ENCODE measurements at regions not wholly inside any gene's neighbourhood (a gene's known extent, or its start where the extent isn't known, plus 50 kb on each side); places are given as distances from the start of the nearest gene placed in this dataset.

GRCh38 chr18:45156946-45157345, 458.3 kb upstream of the SLC14A2 start (continued):
- TF ChIP-seq ZNF707 (tag by site-specific recombination; IDR thresholded peaks at IDR 0.05) (no peak), BCL11A (tag by site-specific recombination; IDR thresholded peaks at IDR 0.05; ENCODE audit: low read depth) (no peak), ZNF24 (tag by site-specific recombination; IDR thresholded peaks at IDR 0.05) (no peak), ZNF223 (tag by site-specific recombination; IDR thresholded peaks at IDR 0.05) (no peak), ZFP37 (tag by site-specific recombination; IDR thresholded peaks at IDR 0.05) (no peak), ZNF768 (tag by site-specific recombination; IDR thresholded peaks at IDR 0.05) (no peak)

GRCh38 chr18:45157576-45157975, 457.7 kb upstream of the SLC14A2 start:
- TF ChIP-seq ZNF610 (tag by site-specific recombination; IDR thresholded peaks at IDR 0.05; ENCODE audit: borderline replicate concordance) = no peak
- TF ChIP-seq ZNF510 (tag by site-specific recombination; IDR thresholded peaks at IDR 0.05; ENCODE audit: insufficient replicate concordance) = no peak
- TF ChIP-seq ZNF76 (tag by site-specific recombination; IDR thresholded peaks at IDR 0.05; ENCODE audit: borderline replicate concordance, low read depth) = no peak
- H3K27ac ChIP-seq (ENCODE audit: extremely low read depth, low read depth, low read length) = no peak overlapping the region
- H3K9me3 ChIP-seq (ENCODE audit: control insufficient read depth, insufficient read depth, low read depth, low read length) = no peaks in the 10 kb centered on the region
- POLR2A ChIA-PET = no interaction called here
- no peaks in the 10 kb centered on the region for H3K4me1 ChIP-seq (ENCODE audit: control insufficient read depth, insufficient read depth, low read length)
- CTCF ChIA-PET = interaction anchor here (0.6 to 1.0 kb wide), 4 partner anchors 8 to 414 kb away, joined by 3 read pairs; no protein-coding TSS in a partner anchor
- H3K4me3 ChIP-seq (ENCODE audit: low read depth, low read length) = no peak overlapping the region
- H3K36me3 ChIP-seq (ENCODE audit: control insufficient read depth in 2 of 2, insufficient read depth in 1 of 2, low read length in 2 of 2) = no peaks in the 10 kb centered on the region

GRCh38 chr18:45161850-45162249, 453.4 kb upstream of the SLC14A2 start:
- ChIA-PET CTCF (no interaction called here), POLR2A (no interaction called here)
- no peak for TF ChIP-seq KLF7 (tag by site-specific recombination; IDR thresholded peaks at IDR 0.05; ENCODE audit: borderline replicate concordance)
- TF ChIP-seq ZNF404 (tag by site-specific recombination; IDR thresholded peaks at IDR 0.05) = no peak
- TF ChIP-seq SALL2 (tag by site-specific recombination; IDR thresholded peaks at IDR 0.05; ENCODE audit: borderline replicate concordance) = no peak
- H3K9me3 ChIP-seq (ENCODE audit: control insufficient read depth, insufficient read depth, low read depth, low read length) = no peaks in the 10 kb centered on the region
- H3K4me1 ChIP-seq (ENCODE audit: control insufficient read depth, insufficient read depth, low read length) = peaks cover 7% of the 10 kb centered on the region
- H3K27ac ChIP-seq (ENCODE audit: extremely low read depth, low read depth, low read length) = no peak overlapping the region
- no peaks in the 10 kb centered on the region for H3K36me3 ChIP-seq (ENCODE audit: control insufficient read depth in 2 of 2, insufficient read depth in 1 of 2, low read length in 2 of 2)
- H3K4me3 ChIP-seq (ENCODE audit: low read depth, low read length) = no peak overlapping the region

GRCh38 chr18:45163871-45164270, 451.4 kb upstream of the SLC14A2 start:
- TF ChIP-seq ZNF596 (tag by site-specific recombination; IDR thresholded peaks at IDR 0.05) (no peak), ZNF274 (IDR thresholded peaks at IDR 0.05; ENCODE audit: low read length) (no peak), ZNF274 (tag by site-specific recombination; IDR thresholded peaks at IDR 0.05; ENCODE audit: borderline replicate concordance) (no peak), ZNF510 (tag by site-specific recombination; IDR thresholded peaks at IDR 0.05; ENCODE audit: insufficient replicate concordance) (no peak), ZNF366 (tag by site-specific recombination; conservative IDR thresholded peaks at IDR 0.05) (no peak), REPIN1 (tag by site-specific recombination; IDR thresholded peaks at IDR 0.05; ENCODE audit: low read depth) (no peak), ZNF645 (tag by site-specific recombination; IDR thresholded peaks at IDR 0.05) (no peak), ZNF701 (tag by site-specific recombination; IDR thresholded peaks at IDR 0.05) (no peak), ZNF521 (tag by site-specific recombination; IDR thresholded peaks at IDR 0.05) (no peak)
- CTCF ChIA-PET = no interaction called here
- H3K4me1 ChIP-seq (ENCODE audit: control insufficient read depth, insufficient read depth, low read length) = peaks cover 13% of the 10 kb centered on the region
- no peak overlapping the region for H3K4me3 ChIP-seq (ENCODE audit: low read depth, low read length)
- H3K9me3 ChIP-seq (ENCODE audit: control insufficient read depth, insufficient read depth, low read depth, low read length) = no peaks in the 10 kb centered on the region
- POLR2A ChIA-PET = no interaction called here
- no peaks in the 10 kb centered on the region for H3K36me3 ChIP-seq (ENCODE audit: control insufficient read depth in 2 of 2, insufficient read depth in 1 of 2, low read length in 2 of 2)
- H3K27ac ChIP-seq (ENCODE audit: extremely low read depth, low read depth, low read length) = no peak overlapping the region

All from HEK293 (cell line).